ENCODE measurements at regions not wholly inside any gene's neighbourhood (a gene's known extent, or its start where the extent isn't known, plus 50 kb on each side); places are given as distances from the start of the nearest gene placed in this dataset.

DNA sequence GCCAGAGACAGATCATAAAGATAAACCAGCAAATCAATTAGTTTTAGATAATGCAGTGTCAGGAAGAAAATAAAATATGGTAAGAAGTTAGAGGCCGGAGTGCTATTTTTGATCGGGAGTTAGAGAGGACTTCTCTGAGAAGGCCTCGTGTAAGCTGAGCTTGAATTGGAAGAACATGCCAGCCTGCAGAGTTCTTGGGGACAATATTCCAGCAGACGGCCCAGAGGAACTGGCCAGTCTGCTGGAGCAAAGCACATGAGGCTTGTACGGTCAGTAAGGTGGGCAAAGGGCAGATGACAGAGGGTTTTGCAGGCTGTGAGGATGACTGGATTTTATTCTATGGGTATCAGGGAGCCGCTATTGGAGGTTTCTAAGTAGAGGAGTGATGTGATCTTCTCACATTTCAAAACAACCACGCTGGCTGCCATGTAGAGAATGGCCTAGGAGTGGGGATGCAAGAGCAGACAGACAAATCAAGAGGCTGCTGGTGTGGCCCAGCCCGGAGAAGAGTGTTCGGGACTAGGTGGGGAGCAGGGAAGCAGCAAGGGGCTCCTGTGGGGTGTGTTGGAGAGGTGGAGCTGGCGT is 84.0 kb downstream of the HES1 start:
- no peak for DNase-seq

DNA sequence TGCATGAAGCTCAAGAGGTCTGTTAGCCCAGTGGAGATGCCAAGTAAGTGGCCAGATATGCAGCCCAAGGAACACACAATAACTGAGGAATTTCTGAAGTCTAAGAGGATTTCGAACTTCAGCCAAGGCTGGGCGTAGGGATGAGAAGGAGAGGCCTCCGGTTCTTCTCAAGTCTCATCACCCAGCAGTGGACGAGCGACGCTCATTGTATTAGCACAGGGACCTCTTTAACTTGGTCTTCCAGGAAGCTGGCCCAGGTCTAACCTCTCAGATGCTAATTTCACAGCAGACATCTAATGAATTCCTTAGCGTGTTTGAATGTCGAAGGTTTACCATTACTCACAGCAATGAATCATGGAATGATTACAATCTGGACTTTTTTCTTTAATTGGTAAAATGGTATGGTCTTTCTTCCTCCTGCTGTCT is 85.0 kb downstream of the HES1 start:
- DNase-seq = no peak

DNA sequence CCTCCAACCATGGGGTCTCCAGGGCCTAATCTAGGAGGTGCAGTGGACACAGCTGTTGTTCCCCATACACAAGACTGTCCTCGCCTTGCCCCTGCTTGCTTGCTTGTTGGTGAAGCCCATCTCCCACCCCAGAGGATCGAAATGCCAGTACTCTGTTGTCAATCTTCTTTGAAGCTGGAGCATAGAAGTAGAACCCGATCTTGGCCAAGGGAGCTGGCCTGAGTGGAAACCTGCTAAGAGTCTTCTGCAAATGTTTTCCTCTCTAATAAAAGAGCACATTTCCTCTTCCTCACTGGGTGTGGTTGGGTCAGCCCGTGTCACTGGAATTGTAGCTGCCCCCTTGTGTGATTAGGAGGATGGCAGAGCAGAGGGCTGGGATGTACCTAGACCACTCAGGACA is 85.4 kb downstream of the HES1 start:
- no peak for DNase-seq

DNA sequence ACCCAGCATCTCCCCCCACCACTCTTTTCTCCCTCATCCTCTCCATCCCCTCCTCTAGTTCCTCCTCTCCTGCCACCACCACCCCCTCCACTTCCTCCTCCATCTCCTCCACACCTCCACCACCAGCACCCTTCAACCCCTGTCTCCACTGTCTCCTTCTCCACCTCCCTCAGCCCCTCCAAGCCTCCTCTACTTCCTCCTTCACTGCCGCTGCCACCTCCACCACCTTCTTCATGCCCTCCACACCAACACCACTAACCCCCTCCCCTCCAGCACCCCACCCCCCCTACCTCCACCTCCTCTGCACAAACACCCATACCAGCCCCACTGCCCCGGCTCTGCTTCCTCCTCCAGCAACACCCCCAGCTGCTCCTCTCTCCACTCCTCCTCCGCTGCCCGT is 88.0 kb downstream of the HES1 start:
- no peak for DNase-seq

DNA sequence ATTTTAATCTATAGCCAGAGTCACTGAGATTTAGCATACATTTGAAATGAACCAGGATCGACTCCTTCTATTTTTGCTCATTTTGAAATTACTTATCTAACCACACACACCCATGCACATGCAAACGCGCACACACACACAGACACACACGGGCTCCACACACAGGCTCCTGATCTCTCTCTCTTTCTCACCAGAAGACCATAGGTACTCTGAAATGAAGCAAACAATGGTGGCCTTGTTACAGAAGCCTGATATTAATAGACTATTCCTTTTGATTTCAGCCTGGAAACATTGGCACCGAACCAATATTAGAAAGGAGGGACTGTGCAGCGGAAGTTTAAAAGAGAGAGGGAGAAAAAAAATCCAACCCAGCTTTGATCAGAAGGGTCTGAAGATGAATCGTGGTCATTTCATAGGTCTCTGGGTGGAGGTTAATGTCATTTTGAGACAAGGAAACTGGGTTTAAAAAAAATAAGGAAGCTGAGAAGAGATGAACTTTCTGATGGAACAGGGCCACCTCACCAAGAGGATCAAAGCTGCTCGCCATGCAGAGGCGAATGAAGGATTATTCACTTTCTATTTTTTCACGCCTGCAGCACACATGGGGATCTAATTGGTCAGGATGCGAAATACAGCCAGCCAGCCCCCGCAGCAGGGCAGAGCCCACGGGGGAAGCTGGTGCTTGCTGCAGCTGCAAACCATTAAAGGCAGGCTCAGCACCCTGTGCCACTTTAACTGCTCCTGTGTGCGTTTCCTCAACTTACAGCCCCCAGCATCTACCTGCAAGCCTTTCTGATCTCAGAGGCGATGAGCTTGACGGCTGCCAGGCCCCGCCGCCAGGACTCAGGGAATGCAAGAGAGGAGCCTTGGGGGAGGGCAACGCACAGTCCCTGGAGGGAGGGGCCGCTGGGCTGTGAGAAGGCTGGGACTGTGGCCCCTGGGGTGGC is 88.8 kb downstream of the HES1 start:
- no peak for DNase-seq

DNA sequence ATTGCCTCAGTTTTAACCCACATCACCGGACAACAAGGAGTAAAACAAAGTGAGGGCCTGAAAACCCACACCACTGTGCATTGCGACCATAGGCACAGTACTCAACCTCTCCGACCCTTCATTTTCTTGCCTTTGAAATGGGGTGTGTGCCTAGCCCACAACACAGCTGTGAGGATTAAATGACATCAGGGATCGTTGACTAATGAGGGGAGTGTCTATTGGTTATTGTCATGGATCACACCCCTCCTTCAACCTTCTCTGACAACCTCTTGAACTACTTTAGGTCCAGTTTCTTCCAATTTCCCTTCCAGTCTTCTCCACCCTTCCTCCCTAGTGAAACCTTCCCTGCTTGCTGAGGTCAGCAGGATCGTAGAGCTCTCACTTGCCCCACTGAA is 89.5 kb downstream of the HES1 start:
- no peak for DNase-seq

DNA sequence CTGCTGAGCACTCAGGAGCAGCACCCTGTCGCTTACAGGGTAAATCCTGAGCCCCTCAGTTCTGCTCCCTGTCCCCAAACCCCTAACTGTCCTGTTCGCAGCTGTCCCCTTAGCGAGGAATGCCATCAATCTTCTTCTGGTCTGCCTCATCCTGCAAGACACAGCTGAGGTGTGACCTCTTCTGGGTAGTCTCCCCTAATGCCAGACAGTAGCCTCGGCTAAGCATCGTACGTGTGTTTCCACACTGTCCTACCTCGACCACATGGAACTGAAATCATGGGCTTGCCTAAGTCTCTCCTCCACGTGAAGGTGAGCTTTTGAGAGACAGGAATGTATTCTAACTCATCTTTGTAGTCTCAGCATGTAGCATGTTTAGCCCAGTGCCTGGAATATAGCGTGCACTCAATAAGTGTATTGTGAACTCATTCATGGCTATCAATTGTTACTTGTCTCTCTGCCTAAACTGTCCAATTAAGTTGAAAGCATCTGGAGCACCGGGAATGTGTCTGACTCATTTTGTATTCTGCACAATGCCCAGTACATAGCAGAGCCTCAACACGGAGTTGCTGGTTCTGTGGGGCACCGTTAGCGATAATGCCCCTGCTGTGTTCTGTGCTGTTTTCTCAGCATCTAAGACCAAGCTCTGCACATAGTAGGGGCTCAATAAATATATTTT is 90.2 kb downstream of the HES1 start:
- DNase-seq = no peak

DNA sequence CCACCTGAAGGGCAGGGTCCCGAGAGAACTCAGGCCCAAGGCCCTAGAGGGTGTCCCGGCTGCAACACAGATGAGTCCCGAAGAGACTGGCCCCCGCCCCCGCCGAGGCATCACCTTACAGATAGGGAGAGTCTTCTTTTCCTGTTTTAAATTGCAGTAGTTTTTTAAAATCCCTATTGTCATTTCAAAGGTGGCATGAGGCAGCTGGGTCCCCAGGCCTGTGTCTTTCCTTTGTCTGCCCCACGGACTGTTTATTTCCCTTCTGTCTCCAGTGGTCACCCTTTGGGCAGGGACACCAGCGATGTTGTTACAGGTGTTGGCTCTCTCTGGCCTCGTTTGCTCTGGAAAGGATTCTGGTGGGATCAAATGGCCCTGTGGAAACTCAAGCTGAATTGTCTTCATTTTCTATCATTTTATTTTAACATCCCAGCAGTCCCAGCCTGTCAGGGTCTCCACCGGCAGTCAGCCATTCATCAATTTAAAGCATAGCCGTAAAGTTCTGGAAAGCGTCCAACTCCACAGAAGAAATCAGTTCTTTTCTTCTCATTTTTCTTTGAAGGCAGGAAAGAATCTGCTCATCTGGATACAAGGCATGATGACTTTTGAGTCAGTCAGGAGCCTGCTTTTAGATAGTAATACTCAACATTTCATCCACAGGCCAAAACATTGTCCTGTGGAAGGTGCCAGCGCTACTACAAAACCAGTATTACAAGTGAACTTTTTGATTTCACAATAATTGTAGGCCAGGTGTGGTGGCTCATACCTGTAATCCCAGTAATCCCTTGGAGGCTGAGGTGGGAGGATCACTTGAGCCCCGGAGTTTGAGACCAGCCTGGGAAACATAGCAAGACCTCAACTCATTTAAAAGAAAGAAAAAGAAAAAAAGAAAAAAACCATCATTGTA is 96.2 kb downstream of the HES1 start:
- no peak for DNase-seq

DNA sequence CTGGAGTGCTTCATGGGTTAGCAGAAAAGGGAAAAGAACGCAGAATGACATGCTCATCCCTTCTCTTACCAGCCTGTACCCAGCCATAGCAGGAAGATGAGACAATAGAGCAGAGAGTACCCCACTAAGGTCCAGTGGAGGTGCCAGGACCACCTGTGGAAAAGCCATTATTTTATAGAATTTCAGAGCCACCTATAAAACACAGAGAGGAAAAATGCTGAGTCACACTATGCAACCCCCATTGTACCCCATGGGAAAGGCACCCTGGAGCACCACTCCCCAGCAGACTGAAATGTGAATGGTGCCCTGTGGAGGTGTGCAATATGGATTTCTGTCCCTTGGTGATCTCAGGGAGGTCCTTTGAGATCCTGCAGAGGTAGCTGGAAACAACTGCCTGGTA is 97.2 kb downstream of the HES1 start:
- no peak for DNase-seq

DNA sequence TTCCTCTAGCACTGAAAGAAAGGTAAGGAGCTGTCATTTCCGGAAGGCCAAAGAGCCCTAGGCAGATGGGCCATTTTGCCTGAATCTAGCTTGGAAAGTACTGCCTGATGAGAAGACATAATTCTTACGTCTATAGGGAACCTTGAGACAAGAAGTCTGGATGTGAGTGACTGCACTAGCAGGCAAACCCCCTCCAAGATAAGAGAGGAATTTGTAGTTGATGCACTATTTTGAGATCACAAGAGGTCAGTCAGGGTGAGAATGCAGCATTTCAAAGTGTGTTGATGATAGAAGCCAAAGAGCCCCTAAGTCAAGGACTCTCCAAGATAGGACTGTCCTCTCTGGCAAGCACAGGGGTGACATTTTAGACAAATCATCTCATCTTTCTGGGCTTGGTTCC is 99.2 kb downstream of the HES1 start:
- DNase-seq = no peak

DNA sequence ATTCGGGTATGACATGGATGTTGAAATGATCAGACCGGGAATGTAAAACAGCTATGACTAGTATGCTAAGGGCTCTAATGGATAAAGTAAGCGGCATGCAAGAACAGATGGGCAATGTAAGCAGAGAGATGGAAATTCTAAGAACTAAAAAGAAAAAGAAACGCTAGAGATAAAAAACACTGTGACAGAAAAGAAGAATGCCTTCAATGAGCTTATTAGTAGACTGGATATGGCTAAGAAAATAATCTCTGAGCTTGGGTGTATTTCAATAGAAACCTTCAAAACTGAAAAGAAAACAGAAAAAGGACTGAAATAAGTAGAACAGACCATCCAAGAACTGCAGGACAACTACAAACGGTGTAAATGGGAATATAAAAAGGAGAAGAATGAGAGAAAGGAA is 101.2 kb downstream of the HES1 start:
- DNase-seq = no peak

DNA sequence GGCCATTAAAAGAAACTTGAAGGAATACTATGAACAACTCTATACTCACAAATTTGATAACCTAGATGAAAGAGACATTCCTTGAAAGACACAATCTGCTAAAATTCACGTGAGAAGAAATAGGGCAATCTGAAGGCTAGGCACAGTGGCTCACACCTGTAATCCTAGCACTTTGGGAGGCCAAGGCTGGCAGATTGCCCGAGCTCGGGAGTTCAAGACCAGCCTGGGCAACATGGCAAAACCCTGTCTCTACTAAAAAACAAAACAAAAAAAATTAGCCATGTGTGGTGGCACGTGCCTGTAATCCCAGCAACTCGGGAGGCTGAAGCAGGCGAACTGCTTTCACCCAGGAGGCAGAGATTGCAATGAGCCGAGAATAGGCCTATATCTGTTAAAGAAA is 104.8 kb downstream of the HES1 start:
- no peak for DNase-seq

DNA sequence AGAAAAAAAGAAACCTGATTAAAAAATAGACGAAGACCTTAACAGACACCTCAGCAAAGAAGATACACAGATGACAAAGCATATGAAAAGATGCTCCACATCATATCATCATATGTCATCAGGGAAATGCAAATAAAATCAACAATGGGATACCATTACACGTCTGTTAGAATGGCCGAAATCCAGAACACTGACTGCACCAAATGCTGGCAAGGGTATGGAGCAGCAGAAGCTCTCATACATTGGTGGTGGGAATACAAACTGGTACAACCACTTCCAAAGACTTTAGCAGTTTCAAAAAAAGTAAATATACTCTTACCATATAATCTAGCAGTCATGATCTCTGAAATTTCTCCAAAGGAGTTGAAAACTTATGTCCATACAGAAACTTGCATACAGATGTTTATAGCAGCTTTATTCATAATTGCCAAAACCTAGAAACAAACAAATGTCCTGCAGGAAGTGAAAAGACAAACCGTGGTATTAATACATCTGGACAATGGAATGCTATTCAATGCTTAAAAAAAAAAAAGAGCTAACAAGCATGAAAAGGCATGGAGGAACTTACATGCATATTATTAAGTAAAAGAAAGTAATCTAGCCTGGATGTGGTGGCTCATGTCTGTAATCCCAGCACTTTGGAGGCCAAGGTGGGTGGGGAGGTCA is 107.4 kb downstream of the HES1 start:
- DNase-seq = no peak

DNA sequence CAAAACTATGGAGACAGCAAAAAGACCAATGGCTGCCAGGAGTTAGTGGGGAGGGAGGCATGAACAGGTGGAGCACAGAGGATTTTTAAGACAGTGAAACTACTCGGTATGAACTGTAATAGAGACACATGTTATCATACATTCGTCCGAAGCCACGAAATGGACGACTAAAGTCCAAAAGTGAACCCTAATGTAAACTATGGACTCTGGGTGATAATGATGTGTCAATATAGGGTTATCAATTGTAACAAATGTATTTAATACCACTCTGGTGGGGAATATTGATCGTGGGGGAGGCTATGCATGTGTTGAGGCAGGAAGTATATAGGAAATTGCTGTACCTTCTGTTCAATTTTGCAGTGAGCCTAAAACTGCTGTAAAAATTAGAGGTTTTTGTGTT is 107.0 kb downstream of the CPN2 start:
- no peak for DNase-seq

DNA sequence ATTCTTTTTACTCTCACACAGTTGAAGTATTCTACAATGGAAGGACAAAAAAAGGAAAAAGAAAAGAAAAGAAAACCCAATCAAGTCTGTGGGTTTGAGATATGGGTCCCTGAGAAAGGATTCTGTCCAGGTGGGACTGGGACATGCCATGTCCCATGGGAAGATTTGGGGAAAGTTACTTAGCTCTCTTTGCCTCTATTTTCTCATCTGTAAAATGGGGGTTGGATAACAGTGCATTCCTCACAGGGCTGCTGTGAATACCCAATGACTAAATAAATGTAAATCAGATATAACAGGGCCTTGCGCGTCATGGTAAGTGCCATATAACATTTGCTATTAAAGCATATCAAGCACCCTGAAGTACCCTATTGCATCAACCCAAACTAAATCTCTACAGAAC is 105.7 kb downstream of the CPN2 start:
- DNase-seq = no peak

DNA sequence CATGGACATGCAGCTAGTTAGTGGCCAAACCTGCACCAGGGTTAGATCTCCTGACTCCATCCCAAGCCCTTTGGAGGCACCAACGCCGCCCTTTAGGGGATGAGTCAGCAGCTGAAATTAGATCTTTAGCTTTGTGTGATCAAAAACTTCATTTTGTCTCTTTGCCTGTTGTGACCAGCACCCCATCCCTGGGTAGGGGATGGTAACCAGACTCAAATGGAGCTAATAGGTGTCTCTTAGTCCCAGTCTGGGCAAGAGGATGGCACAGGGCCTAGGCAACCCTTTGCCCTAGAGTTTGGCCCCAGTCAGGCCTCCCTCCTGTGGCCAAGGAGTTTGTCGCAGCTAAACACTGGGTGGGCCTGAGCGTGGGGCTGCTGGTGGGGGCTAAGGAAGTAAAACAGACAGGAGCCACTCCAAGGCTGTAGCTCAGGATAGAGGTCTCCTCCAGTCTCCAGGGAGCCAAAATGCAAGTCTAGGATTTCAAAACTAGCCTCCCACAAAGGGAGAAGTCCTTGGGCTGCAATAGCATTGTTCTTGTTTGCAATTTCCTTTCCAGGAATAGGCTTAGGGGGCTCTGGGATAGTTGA is 105.1 kb downstream of the CPN2 start:
- DNase-seq = no peak

DNA sequence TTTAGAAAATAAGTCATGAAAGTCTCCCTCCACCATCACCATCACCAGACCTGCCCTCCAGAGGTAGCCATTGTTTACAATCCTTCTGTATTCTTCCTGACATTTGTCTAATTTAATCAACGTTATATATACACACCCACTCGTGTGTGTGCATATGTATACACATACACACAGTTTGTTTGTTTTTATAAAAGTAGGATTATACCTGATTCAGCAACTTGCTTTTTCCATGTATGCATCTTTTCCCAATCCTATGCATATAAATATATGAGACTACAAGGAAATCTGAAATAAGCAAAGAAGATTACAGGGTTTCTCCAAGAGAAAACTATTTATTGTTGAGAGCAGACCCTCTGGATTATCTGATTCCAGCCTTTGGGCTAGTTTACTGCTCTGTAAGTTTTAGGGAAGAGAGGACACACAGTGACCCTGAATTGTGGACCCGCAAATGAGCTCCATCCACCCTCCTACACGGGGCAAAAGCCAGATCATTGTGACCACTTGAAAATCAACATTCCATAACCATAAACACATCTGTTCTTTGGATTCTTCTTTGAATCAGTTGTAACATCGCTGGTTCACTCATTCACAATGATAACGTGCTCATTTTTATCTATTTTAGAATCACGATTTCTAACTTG is 104.3 kb downstream of the CPN2 start:
- DNase-seq = no peak

DNA sequence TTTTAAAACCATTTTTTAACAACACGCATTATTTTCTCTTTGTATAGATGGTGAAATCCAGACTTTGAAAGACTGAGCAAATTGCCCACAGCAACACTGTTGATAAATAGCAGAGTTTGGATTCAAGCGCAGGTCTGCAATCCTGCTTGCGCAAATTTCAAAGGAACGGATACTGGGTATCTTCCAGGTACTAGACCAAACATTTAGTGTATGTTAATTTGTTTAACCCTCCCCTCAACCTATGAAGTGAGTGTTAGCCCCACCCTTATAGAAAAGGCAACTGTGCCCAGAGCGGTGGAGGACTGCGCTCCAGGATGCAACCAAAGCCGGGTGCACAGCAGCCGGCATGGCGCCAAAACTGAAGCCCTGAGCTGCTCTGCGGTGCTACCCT is 103.8 kb downstream of the CPN2 start:
- DNase-seq = no peak

DNA sequence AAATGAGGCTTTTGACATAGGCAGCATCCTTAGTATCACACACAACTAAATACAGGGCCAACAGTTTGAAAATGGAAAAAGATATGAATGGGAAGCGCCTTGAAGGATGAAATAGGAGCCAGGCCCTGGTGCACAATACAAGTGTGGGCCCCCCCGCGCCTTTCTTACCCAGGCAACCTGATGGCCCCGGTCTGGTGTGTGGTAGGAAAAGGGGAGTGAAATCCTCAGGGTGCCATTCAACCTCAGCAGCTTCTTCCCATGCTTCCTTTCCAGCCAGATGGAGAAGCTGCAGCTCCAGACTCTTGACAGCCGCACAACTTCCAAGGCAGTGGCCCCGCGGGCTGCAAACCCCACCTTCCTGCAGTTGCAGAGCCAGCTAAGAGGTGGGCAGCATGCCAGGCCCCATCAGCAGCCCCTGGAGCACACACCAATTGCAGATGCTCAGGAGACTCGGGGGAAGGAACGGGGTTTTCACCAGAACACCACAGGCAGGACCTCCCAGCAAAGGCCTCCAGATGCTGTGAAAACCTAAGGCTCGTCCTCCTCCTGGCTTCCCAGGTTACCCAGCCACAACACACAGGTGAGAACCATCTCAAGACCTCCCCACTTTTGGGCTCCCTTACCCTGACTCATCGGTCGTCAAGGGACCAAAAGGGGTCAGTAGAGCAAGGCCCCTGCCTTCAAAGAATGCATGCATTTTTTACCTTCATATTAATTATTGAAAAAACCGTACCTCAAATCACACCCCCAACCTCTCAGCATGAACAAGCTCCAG is 101.6 kb downstream of the CPN2 start:
- no peak for DNase-seq

DNA sequence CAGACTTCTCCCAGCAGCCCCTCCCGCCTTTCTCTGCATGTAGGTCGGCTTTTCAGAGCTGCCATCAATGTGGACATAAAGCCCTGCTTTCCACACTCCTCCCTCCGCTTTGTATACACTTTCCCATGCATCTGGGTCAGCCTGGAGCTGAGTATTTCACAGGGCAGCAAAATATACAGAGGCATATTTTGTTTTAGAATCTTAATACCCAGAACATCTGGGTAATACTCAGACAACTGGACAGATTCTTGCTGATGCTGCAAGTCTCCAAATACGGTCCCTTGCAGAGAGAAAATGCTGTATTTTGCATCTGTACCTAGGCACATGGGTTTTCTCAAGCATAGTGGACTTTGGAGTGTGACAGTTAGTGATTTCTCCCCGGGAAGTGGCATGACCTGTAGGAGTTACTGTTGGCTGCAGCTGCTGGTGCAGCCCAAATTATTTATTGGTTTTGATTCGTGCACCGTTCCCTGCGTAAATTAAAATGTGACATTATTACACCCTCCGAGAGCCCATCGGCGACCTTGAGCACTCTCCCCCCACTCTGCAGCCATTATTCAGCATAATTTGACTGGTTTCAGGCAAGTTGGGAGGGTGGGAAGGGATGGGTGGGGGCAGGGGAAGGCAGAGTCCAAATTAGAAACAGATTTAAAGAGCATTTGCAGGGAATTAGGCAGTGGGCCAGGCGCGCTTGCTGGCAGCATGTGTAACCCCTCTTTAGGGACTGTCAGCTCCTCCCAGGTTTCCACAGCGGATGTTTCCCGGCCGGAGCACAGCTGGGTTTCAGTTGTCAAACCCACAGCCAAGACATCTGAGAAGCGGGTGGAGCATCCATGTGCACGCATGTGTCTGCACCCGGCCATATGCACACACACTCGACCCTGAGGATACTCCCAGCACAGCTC is 100.8 kb downstream of the CPN2 start:
- DNase-seq = no peak

Measured in NCI-H1436 treated with DMSO at 0.1 percent for 48 hours (cell line).